Prostate gland (tissue), 2 donors: ENCODE measurements at regions not wholly inside any gene's neighbourhood (a gene's known extent, or its start where the extent isn't known, plus 50 kb on each side); places are given as distances from the start of the nearest gene placed in this dataset.

Experiments used
- DNase-seq: peaks from one replicate; pipeline ENCODE4 v3.0.0-alpha.2; 2019; ENCODE audit warnings: low spot score
- H3K27ac ChIP-seq, 2 donors: fragments of 200-600 bp; sonication (generic); 2 replicates each; pipeline ENCODE4 v1.5.1; 2017 to 2019
- H3K27me3 ChIP-seq: fragments of 200-600 bp; sonication (generic); replicated peaks from 2 replicates; pipeline ENCODE4 v1.5.1; 2019; ENCODE audit not compliant: insufficient read depth
- H3K36me3 ChIP-seq, 2 donors: fragments of 200-600 bp; sonication (generic); 1 replicate in 1 of 2; 2 replicates in 1 of 2; pipeline versions ENCODE4 v1.5.1 to v1.8.1; 2017 to 2019
- H3K4me1 ChIP-seq: fragments of 200-600 bp; sonication (generic); replicated peaks from 2 replicates; pipeline ENCODE4 v1.5.1; 2019
- H3K4me3 ChIP-seq, 2 donors: fragments of 200-600 bp; sonication (generic); 2 replicates each; pipeline ENCODE4 v1.5.1; 2017 to 2019
- H3K9me3 ChIP-seq: fragments of 200-600 bp; sonication (generic); 2 replicates; pipeline ENCODE4 v1.5.1; 2017
- CTCF ChIP-seq, 4 experiments: fragments of 200-600 bp in 2 of 4; fragments of 450-650 bp in 2 of 4; sonication (generic) in 2 of 4; IDR thresholded peaks; 1 replicate in 3 of 4; 2 replicates in 1 of 4; pipeline ENCODE4 v1.5.1; 2016 to 2019; ENCODE audit warnings: antibody characterized with exemption in 4 of 4, mild to moderate bottlenecking in 2 of 4, moderate library complexity in 2 of 4
- POLR2A ChIP-seq: fragments of 450-650 bp; IDR thresholded peaks from one replicate; pipeline ENCODE4 v1.6.1; 2016; ENCODE audit warnings: antibody characterized with exemption, mild to moderate bottlenecking
- POLR2AphosphoS5 ChIP-seq: sonication (generic); formaldehyde crosslinking; IDR thresholded peaks from one replicate; pipeline ENCODE4 v1.6.1; 2017; ENCODE audit warnings: antibody characterized with exemption
- WGBS: methylation state at CpG from one replicate; pipeline ENCODE4 v1.1.5; 2018; 5-methylcytosine and 5-hydroxymethylcytosine counted together
- intact Hi-C: fragments of 100-400 bp; cut with DNase I; formaldehyde crosslinking; loops from one replicate; pipeline ENCODE4 v1.14.2; 2022

GRCh38 chr7:84823530-84823929 lies 363.3 kb downstream of the SEMA3D start:
- DNase-seq = no peak
- intact Hi-C loops = no loop called here
- no peak overlapping the region for H3K4me3 ChIP-seq
- H3K27ac ChIP-seq = no peak overlapping the region
- H3K27me3 ChIP-seq = no peaks in the 10 kb centered on the region
- TF ChIP-seq CTCF (IDR thresholded peaks at IDR 0.05) (no peak), POLR2AphosphoS5 (no peak), POLR2A (no peak)
- H3K4me1 ChIP-seq = no peaks in the 10 kb centered on the region
- no peaks in the 10 kb centered on the region for H3K36me3 ChIP-seq
- WGBS = 72% methylated on average over 2 of the region's 2 CpGs
- H3K9me3 ChIP-seq = no peaks in the 10 kb centered on the region

GRCh38 chr7:84822941-84823510 lies 363.8 kb downstream of the SEMA3D start:
- no peak overlapping the region for H3K27ac ChIP-seq
- no peak overlapping the region for H3K4me3 ChIP-seq
- no peaks in the 10 kb centered on the region for H3K4me1 ChIP-seq
- no peak for TF ChIP-seq POLR2AphosphoS5
- no peak for TF ChIP-seq CTCF (IDR thresholded peaks at IDR 0.05)
- no peak for TF ChIP-seq POLR2A
- no peaks in the 10 kb centered on the region for H3K36me3 ChIP-seq
- no peak for DNase-seq
- no peaks in the 10 kb centered on the region for H3K27me3 ChIP-seq
- no peaks in the 10 kb centered on the region for H3K9me3 ChIP-seq
- WGBS = 79% methylated on average over 6 of the region's 6 CpGs
- intact Hi-C loops = no loop called here

GRCh38 chr7:84821671-84822534 lies 365.0 kb downstream of the SEMA3D start:
- DNase-seq = no peak
- Histone ChIP-seq H3K27ac (no peak overlapping the region), H3K4me1 (no peaks in the 10 kb centered on the region), H3K27me3 (no peaks in the 10 kb centered on the region), H3K36me3 (no peaks in the 10 kb centered on the region), H3K9me3 (no peaks in the 10 kb centered on the region), H3K4me3 (no peak overlapping the region)
- TF ChIP-seq POLR2A = no peak
- TF ChIP-seq POLR2AphosphoS5 = no peak
- TF ChIP-seq CTCF (IDR thresholded peaks at IDR 0.05) = no peak
- WGBS = 97% methylated on average over 3 of the region's 3 CpGs
- intact Hi-C loops = no loop called here

GRCh38 chr7:84820481-84820880 lies 366.4 kb downstream of the SEMA3D start:
- H3K9me3 ChIP-seq = no peaks in the 10 kb centered on the region
- TF ChIP-seq POLR2A (no peak), POLR2AphosphoS5 (no peak), CTCF (IDR thresholded peaks at IDR 0.05) (no peak)
- H3K4me3 ChIP-seq = no peak overlapping the region
- no peaks in the 10 kb centered on the region for H3K4me1 ChIP-seq
- WGBS = 30% methylated on average over 2 of the region's 2 CpGs
- H3K27ac ChIP-seq = no peak overlapping the region
- H3K36me3 ChIP-seq = no peaks in the 10 kb centered on the region
- DNase-seq = no peak
- intact Hi-C loops = no loop called here
- no peaks in the 10 kb centered on the region for H3K27me3 ChIP-seq

- Histone ChIP-seq H3K4me3 (no peak overlapping the region), H3K27me3 (no peaks in the 10 kb centered on the region), H3K27ac (no peak overlapping the region), H3K4me1 (no peaks in the 10 kb centered on the region), H3K36me3 (no peaks in the 10 kb centered on the region), H3K9me3 (no peaks in the 10 kb centered on the region)
- intact Hi-C loops = no loop called here
- DNase-seq = no peak
- TF ChIP-seq POLR2A = no peak
- 88% methylated on average over 1 of the region's 1 CpG for WGBS
These were observed 369.8 kb downstream of the SEMA3D start for GRCh38 chr7:84817016-84817415.
